Osteocyte (in vitro differentiated cells): ENCODE measurements at regions not wholly inside any gene's neighbourhood (a gene's known extent, or its start where the extent isn't known, plus 50 kb on each side); places are given as distances from the start of the nearest gene placed in this dataset.

ENCODE experiments used
- DNase-seq: peaks from one replicate; pipeline ENCODE4 v3.0.0; 2021; ENCODE audit warnings: mixed read lengths; ENCODE audit not compliant: unreplicated experiment; ENCODE audit errors: extremely low spot score
- H3K27ac Mint-ChIP-seq: one replicate; pipeline ENCODE4 v1.8.0; 2021; ENCODE audit warnings: mild to moderate bottlenecking, mixed read lengths; ENCODE audit not compliant: unreplicated experiment
- H3K27me3 Mint-ChIP-seq: one replicate; pipeline ENCODE4 v1.8.0; 2021; ENCODE audit warnings: mixed read lengths; ENCODE audit not compliant: unreplicated experiment
- H3K36me3 Mint-ChIP-seq: one replicate; pipeline ENCODE4 v1.8.0; 2021; ENCODE audit warnings: mixed read lengths; ENCODE audit not compliant: unreplicated experiment
- H3K4me1 Mint-ChIP-seq: one replicate; pipeline ENCODE4 v1.8.0; 2021; ENCODE audit warnings: mixed read lengths; ENCODE audit not compliant: unreplicated experiment
- H3K4me3 Mint-ChIP-seq: one replicate; pipeline ENCODE4 v1.8.0; 2021; ENCODE audit warnings: mild to moderate bottlenecking, moderate library complexity, mixed read lengths; ENCODE audit not compliant: unreplicated experiment
- H3K9me3 Mint-ChIP-seq: one replicate; pipeline ENCODE4 v1.8.0; 2021; ENCODE audit warnings: mixed read lengths; ENCODE audit not compliant: unreplicated experiment
- CTCF ChIP-seq: fragments of 200-600 bp; sonication (generic); IDR thresholded peaks from 2 replicates; pipeline ENCODE4 v1.5.0; 2021; ENCODE audit warnings: antibody characterized with exemption, mild to moderate bottlenecking, moderate library complexity

GRCh38 chr5:25964009-25964372, 1074.4 kb downstream of the CDH9 start:
- H3K9me3 Mint-ChIP-seq: peaks cover 36% of the 10 kb centered on the region
- no peak for TF ChIP-seq CTCF
- H3K4me1 Mint-ChIP-seq: no peaks in the 10 kb centered on the region
- no peak for DNase-seq
- H3K27ac Mint-ChIP-seq: no peak overlapping the region
- H3K27me3 Mint-ChIP-seq: no peaks in the 10 kb centered on the region
- H3K36me3 Mint-ChIP-seq: no peaks in the 10 kb centered on the region
- H3K4me3 Mint-ChIP-seq: no peak overlapping the region

GRCh38 chr5:25963251-25964008, 1075.0 kb downstream of the CDH9 start:
- Mint-ChIP-seq H3K4me3 (no peak overlapping the region), H3K27ac (no peak overlapping the region), H3K36me3 (no peaks in the 10 kb centered on the region), H3K4me1 (no peaks in the 10 kb centered on the region), H3K9me3 (peaks cover 32% of the 10 kb centered on the region), H3K27me3 (no peaks in the 10 kb centered on the region)
- TF ChIP-seq CTCF: no peak
- no peak for DNase-seq

GRCh38 chr5:25955337-25955736, 1083.0 kb downstream of the CDH9 start:
- no peaks in the 10 kb centered on the region for H3K4me1 Mint-ChIP-seq
- H3K9me3 Mint-ChIP-seq: peaks cover 4% of the 10 kb centered on the region
- H3K27ac Mint-ChIP-seq: no peak overlapping the region
- no peaks in the 10 kb centered on the region for H3K36me3 Mint-ChIP-seq
- no peak for DNase-seq
- TF ChIP-seq CTCF: no peak
- no peak overlapping the region for H3K4me3 Mint-ChIP-seq
- H3K27me3 Mint-ChIP-seq: no peaks in the 10 kb centered on the region

- peaks cover 7% of the 10 kb centered on the region for H3K9me3 Mint-ChIP-seq
- H3K27ac Mint-ChIP-seq: no peak overlapping the region
- no peak for TF ChIP-seq CTCF
- no peak overlapping the region for H3K4me3 Mint-ChIP-seq
- no peak for DNase-seq
- H3K27me3 Mint-ChIP-seq: no peaks in the 10 kb centered on the region
- no peaks in the 10 kb centered on the region for H3K4me1 Mint-ChIP-seq
- no peaks in the 10 kb centered on the region for H3K36me3 Mint-ChIP-seq
Measured at GRCh38 chr5:25950681-25951080, 1087.7 kb downstream of the CDH9 start.

- Mint-ChIP-seq H3K27me3 (no peaks in the 10 kb centered on the region), H3K27ac (no peak overlapping the region), H3K36me3 (no peaks in the 10 kb centered on the region), H3K4me1 (no peaks in the 10 kb centered on the region), H3K4me3 (no peak overlapping the region), H3K9me3 (peaks cover 13% of the 10 kb centered on the region)
- DNase-seq: no peak
- TF ChIP-seq CTCF: no peak
Measured at GRCh38 chr5:25948278-25948677, 1090.1 kb downstream of the CDH9 start.
